ENCODE measurements at regions not wholly inside any gene's neighbourhood (a gene's known extent, or its start where the extent isn't known, plus 50 kb on each side); places are given as distances from the start of the nearest gene placed in this dataset.

GRCh38 chr13:69391756-69392155 lies 715.9 kb upstream of the ATXN8OS start (continued):
- TF ChIP-seq CHD7 (IDR thresholded peaks at IDR 0.05; ENCODE audit: insufficient replicate concordance, low read length) (no peak), KDM5A (IDR thresholded peaks at IDR 0.05; ENCODE audit: low read length) (no peak)

All from H1 (cell line).